Skeletal muscle tissue (tissue), 3 donors: ENCODE measurements at regions not wholly inside any gene's neighbourhood (a gene's known extent, or its start where the extent isn't known, plus 50 kb on each side); places are given as distances from the start of the nearest gene placed in this dataset.

Experiments used
- H3K27ac ChIP-seq: one replicate; pipeline ENCODE4 v1.7.0; 2013; ENCODE audit warnings: mild to moderate bottlenecking, low read depth, low read length, inconsistent platforms
- H3K27me3 ChIP-seq, 3 donors: one replicate each; pipeline ENCODE4 v1.7.0; 2013; ENCODE audit warnings: low read length in 3 of 3; ENCODE audit not compliant: control insufficient read depth in 3 of 3, insufficient read depth in 3 of 3
- H3K36me3 ChIP-seq, 3 donors: one replicate each; pipeline ENCODE4 v1.7.0; 2013; ENCODE audit warnings: low read length in 3 of 3; ENCODE audit not compliant: control insufficient read depth in 3 of 3, insufficient read depth in 3 of 3
- H3K4me1 ChIP-seq, 3 donors: one replicate each; pipeline ENCODE4 v1.7.0; 2013; ENCODE audit warnings: low read length in 3 of 3, mild to moderate bottlenecking in 3 of 3; ENCODE audit not compliant: control insufficient read depth in 3 of 3, insufficient read depth in 3 of 3
- H3K4me3 ChIP-seq, 3 donors: one replicate each; pipeline ENCODE4 v1.7.0; 2013; ENCODE audit warnings: low read length in 3 of 3
- H3K9ac ChIP-seq, 3 donors: one replicate each; pipeline ENCODE4 v1.7.0; 2013; ENCODE audit warnings: low read length in 3 of 3, mild to moderate bottlenecking in 3 of 3, moderate library complexity in 2 of 3, low read depth in 1 of 3
- H3K9me3 ChIP-seq, 3 donors: one replicate each; pipeline ENCODE4 v1.7.0; 2013; ENCODE audit warnings: low read length in 3 of 3; ENCODE audit not compliant: control insufficient read depth in 3 of 3
- donor health status: Osteomylitis.

DNA sequence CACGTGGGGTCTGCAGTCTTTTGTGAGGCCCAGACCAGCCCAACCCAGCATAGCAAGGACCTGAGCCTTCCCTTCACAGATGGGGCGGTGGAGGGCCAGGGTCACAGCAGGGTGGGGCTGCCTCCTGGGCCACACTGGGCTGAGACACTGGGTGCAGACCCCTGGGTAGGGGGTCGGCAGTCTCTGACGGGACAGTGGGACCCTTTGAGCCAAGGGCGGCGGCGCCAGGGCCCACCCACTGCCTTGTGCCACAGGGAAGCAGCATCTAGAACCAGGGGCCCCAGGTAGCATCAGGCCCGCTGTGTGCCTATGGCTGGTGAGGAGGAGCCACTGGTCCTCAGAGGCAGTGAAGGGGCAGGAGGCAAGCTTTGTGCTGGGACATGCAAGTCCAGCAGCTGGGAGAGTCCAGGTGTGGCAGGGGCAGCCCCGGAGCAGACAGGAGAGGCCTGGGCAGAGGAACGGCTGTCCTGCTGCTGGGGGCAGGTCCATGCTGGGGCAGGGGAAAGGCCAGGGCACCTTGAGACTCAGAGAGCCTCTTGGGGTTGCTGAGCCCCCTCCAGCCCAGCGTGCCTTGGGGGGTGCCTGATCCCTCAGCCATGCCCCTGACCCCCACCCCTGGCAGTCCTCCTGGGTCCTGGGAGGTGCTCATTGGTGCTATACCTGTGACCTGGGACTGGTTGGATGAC, 131.3 kb upstream of the NKX1-1 start:
- H3K4me3 ChIP-seq: no peak overlapping the region
- H3K27ac ChIP-seq: no peak overlapping the region
- H3K9me3 ChIP-seq: no peaks in the 10 kb centered on the region
- H3K36me3 ChIP-seq: no peaks in the 10 kb centered on the region
- no peak overlapping the region for H3K9ac ChIP-seq
- H3K4me1 ChIP-seq: no peaks in the 10 kb centered on the region
- peaks cover 39 to 59% (median 55%) of the 10 kb centered on the region in 3 donors for H3K27me3 ChIP-seq

DNA sequence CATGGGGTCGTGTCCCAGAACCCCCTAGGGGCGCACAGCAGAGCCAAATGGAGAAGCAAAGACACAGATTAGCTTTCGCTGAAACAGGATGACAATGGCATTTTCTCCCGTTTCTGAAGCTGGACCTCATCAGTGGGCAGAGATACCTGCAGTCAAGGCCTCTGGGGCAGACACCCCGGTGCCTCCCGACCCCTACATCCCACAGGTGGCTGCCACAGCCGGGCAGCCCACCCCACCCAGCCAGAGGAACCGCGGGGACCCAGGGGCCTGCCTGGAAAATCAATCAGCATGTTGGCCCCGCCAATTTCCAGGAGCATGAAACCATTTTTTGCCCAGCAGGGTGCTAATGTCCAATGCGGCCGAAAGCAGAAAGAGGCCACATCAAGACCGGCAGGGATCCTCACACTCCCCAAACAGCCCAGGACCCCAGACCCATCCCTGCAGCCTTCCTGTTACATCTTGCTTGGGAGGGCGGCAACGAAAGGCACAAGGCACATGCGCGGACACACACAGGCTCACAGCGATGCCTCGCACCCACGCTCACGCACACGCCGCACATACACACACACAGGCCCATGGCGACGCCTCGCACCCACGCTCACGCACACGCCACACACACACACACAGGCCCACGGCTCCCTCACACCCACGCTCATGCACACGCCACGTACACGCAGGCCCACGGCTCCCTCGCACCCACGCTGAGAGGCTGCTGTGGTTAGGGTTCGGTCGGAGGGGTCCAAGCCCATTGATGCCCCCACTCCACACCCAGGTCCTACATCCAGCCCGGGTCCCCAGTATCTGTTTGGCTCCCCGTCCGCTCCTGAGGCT, 130.6 kb upstream of the NKX1-1 start:
- no peak overlapping the region for H3K9ac ChIP-seq
- no peak overlapping the region for H3K27ac ChIP-seq
- no peaks in the 10 kb centered on the region for H3K4me1 ChIP-seq
- no peaks in the 10 kb centered on the region for H3K36me3 ChIP-seq
- H3K27me3 ChIP-seq: peaks cover 44 to 62% (median 58%) of the 10 kb centered on the region in 3 donors
- H3K4me3 ChIP-seq: no peak overlapping the region
- no peaks in the 10 kb centered on the region for H3K9me3 ChIP-seq

DNA sequence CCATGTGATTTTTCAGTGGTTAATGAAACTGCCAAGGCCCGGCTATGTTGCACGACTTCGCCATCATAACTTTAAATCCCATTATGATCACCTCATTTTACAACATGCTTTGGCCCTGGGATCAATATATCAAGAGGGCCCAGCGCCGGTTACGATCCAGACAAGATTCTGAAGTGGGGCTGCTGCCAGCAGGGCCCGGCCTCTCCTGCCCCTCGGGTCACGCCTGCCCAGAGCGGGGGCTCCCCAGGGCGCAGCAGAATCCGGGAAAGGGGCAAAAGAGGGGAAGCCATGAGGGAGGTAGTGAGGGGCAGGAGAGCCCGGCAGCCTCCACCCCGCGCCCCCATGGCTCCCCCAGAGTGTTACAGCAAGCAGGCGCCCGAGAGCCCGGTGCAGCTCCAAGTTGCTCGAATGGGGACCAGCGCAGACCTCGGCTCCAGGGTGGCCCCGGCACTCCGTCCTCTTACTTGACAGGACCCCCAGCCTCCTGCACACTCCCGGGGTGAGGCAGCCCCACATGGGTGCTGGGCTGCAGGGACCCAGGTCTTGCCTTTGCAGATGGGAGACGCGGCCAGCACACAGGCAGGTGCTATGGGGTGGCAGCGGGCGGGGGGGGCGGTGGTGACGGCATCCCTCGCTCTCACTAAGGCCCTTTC, 129.8 kb upstream of the NKX1-1 start:
- Histone ChIP-seq H3K9me3 (no peaks in the 10 kb centered on the region), H3K36me3 (no peaks in the 10 kb centered on the region), H3K27me3 (peaks cover 48 to 61% (median 60%) of the 10 kb centered on the region in 3 donors), H3K4me1 (no peaks in the 10 kb centered on the region), H3K27ac (no peak overlapping the region), H3K4me3 (no peak overlapping the region), H3K9ac (no peak overlapping the region)

DNA sequence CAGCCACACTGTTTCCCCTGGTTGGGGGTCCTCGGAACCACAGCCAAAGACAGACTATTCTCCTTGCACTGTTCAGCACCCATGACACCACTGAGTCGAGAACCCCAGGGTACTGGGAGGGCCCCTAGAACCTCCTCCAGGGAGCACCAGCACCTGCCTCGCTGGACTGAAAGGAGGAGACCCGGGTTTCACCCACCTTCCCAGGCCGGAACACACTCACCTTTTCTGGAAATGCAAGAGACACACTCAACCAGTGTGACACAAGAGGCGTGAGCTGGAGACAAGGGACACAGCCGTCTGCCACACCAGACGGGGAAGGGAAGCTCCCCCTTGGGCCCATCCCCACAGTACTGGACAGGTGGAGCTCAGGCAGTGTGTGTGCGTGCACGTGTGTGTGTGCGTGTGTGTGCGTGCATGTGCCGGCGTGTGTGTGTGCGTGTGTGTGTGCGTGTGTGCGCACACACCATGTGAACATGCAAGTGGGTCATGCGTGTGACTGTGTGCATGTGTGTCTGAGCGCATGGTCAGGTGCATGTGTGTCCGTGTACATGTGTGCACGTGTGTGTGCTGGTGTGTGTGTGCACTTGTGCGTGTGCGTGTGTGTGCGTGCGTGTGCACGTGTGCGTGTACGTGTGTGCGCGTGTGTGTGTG, 128.8 kb upstream of the NKX1-1 start:
- Histone ChIP-seq H3K9ac (no peak overlapping the region), H3K9me3 (no peaks in the 10 kb centered on the region), H3K4me3 (no peak overlapping the region), H3K27me3 (peaks cover 49 to 58% (median 57%) of the 10 kb centered on the region in 3 donors), H3K4me1 (no peaks in the 10 kb centered on the region), H3K27ac (no peak overlapping the region), H3K36me3 (no peaks in the 10 kb centered on the region)

DNA sequence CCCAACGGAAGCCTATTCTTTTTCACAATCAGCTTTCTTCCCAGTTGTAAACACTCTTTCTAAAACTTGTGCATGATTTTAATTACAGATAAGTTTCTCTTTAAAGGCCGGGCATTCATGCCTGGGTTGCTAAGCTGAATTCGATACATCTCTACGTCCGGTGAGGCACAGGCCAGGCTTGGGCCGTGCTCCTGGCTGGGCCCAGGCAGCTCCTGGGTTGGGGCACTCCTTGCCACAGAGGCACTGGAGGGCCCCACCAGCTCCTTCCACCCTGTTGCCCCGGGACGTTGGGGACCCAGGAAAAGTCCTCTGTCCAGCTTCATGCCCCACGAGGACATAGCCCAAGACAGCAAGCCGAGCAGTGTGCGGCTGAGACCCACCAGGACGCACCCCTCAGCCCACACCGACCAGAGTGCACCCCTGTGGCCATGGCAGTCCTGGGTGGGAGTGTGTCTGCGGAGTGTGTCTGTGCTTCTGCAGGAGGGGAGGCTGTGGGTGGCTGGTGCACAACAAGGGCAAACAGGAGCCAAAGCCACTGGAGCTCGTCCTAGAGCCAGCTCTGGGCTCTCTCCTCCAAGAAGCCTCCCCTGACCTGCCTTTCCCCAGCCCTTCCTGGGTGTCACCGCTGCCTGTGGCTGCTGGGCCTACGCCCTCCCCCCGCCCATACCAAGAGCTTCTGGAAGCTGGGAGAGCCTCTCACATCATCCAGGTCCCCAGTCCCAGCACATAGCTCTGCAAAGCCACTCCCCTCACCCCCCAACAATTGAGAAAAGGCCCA, 128.0 kb upstream of the NKX1-1 start:
- no peak overlapping the region for H3K9ac ChIP-seq
- no peak overlapping the region for H3K27ac ChIP-seq
- H3K4me3 ChIP-seq: no peak overlapping the region
- no peaks in the 10 kb centered on the region for H3K9me3 ChIP-seq
- no peaks in the 10 kb centered on the region for H3K36me3 ChIP-seq
- H3K4me1 ChIP-seq: no peaks in the 10 kb centered on the region
- peaks cover 52 to 60% (median 58%) of the 10 kb centered on the region in 3 donors for H3K27me3 ChIP-seq

DNA sequence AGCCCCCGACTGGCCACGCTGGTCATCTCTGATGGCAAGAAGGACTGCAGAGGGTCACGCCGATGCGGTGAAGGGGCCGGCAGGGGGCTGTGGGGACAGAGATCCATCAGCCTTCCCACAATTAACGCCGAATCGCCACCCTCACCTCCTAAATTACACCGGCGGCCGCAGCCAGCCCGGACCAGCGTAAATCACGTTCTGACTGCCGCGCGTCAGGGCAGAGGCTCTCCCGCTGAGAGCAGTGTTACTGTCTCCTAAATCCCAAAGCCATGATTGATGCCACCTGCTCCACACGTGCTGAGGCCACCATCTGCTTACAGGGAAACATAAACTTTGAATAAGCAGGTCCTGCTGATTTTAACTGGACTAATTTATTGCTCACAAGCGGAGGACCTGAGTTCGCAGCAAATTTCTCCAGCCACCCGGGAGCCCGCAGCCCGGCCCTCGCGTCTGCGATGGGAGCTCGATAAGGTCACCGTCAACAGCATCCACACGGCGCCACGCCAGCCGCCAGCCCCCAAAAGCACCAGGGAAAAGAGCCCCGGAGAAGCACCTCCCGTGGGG, 127.3 kb upstream of the NKX1-1 start:
- Histone ChIP-seq H3K4me3 (no peak overlapping the region), H3K9me3 (no peaks in the 10 kb centered on the region), H3K27ac (no peak overlapping the region), H3K9ac (no peak overlapping the region), H3K27me3 (peaks cover 53 to 60% (median 58%) of the 10 kb centered on the region in 3 donors), H3K36me3 (no peaks in the 10 kb centered on the region), H3K4me1 (no peaks in the 10 kb centered on the region)

DNA sequence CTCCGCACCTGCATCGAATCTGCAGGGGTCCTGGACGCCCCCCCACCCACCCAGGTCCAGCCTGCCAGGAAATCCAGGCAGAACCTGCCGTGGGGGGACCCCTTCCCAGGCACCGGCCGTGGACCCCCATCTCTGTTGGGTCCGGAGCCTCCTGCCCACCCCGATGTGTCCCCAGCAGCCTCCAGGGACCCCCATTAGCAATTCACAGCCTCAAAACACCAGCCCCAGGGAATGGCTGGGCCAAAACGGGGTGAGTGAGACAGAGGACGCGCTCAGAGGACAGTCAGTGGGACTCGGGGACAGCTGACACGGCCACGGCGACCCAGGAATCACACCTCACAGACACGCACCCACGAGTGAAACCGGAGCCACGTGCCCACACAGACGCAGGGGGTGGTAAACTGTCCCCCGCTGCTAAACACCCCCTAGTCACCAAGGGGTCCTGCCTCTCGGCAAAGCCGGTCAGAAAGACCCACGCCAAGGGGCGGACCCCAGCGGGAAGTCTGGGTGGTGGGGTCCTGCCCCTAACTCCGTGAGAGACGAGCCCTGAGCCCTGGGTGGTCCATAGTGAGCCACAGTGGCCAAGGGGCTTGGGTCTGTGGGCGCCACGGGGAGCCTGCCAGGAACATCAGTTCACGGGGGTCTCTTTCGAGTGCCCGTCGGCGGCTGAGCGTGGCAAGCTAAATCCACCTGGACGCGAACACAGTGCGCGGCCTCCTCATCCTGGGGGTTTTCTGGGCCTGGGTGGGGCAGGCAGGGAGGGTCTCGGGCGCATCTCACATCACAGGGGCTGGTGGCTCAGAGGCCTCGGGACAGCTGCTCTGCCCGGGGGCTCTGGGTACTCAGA, 126.5 kb upstream of the NKX1-1 start:
- Histone ChIP-seq H3K9me3 (peaks cover 0 to 3% (median 3%) of the 10 kb centered on the region in 3 donors), H3K36me3 (no peaks in the 10 kb centered on the region), H3K27ac (no peak overlapping the region), H3K9ac (no peak overlapping the region), H3K27me3 (peaks cover 55 to 64% (median 57%) of the 10 kb centered on the region in 3 donors), H3K4me1 (no peaks in the 10 kb centered on the region), H3K4me3 (no peak overlapping the region)

DNA sequence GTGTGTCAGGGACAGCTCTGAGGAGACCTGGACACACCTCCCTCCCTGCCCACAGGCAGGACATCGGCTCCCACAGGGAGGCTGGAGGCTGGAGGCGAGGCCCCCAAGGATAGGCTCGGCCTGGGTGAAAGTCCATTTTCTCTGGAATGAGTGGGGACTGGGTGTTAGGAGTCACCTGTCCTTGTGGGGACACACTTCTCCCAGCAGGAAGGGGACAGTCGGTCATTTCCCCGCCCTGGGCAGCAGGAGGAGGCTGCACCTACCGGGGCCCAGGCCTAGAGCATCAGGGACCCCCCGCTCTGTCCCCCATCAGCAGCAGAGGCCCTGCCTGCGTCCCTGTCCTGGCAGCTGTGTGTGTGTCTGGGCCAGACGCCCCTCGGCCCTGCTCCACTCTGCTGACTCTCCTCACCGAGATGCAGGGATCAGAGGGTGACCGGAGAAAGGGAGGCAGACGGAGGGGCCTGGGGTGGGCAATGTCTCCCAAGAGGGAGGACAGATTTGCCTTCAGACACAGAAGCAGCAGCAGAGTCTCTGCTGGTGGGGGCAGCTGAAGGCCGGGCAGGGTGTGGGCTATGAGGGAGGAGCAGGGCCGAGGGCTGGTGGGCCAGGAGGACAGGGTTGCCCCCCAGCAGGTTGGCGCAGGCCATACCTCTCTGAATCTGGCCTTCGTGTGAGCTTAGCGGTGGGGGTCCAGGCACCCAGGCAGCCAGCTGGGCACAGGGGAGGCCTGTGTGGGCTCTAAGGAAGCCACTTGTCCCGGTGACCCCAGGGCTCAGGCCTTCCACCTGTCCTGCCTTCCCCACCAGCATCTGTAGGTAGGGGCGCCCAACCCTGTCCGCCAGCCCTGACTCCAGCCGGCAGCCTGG, 125.7 kb upstream of the NKX1-1 start:
- Histone ChIP-seq H3K4me3 (no peak overlapping the region), H3K36me3 (no peaks in the 10 kb centered on the region), H3K4me1 (no peaks in the 10 kb centered on the region), H3K9me3 (peaks cover 0 to 3% (median 3%) of the 10 kb centered on the region in 3 donors), H3K9ac (no peak overlapping the region), H3K27me3 (peaks cover 48 to 55% (median 50%) of the 10 kb centered on the region in 3 donors), H3K27ac (no peak overlapping the region)
